Mesenchymal stem cell (in vitro differentiated cells and primary cell): ENCODE measurements at regions not wholly inside any gene's neighbourhood (a gene's known extent, or its start where the extent isn't known, plus 50 kb on each side); places are given as distances from the start of the nearest gene placed in this dataset.

Source experiments
- DNase-seq: peaks from one replicate; pipeline ENCODE4 v3.0.0-alpha.2; 2013
- H2AFZ ChIP-seq: one replicate; pipeline ENCODE4 v1.6.1; 2013; ENCODE audit warnings: low read depth, mild to moderate bottlenecking, control low read depth, inconsistent platforms, low read length, moderate library complexity
- H2AK5ac ChIP-seq: 2 replicates; pipeline ENCODE4 v1.6.1; 2013; ENCODE audit warnings: low read length, moderate library complexity, mild to moderate bottlenecking, inconsistent platforms; ENCODE audit not compliant: severe bottlenecking
- H2BK120ac ChIP-seq: one replicate; pipeline ENCODE4 v1.6.1; 2013; ENCODE audit warnings: low read depth, mild to moderate bottlenecking, inconsistent platforms, low read length, moderate library complexity
- H2BK12ac ChIP-seq, 2 experiments: one replicate each; pipeline ENCODE4 v1.6.1; 2013; ENCODE audit warnings: inconsistent platforms in 2 of 2, low read length in 2 of 2, mild to moderate bottlenecking in 2 of 2, moderate library complexity in 2 of 2, control low read depth in 1 of 2
- H2BK15ac ChIP-seq: one replicate; pipeline ENCODE4 v1.6.1; 2013; ENCODE audit warnings: mild to moderate bottlenecking, low read depth, inconsistent platforms; ENCODE audit not compliant: poor library complexity, severe bottlenecking
- H2BK5ac ChIP-seq: 2 replicates; pipeline ENCODE4 v1.6.1; 2013; ENCODE audit warnings: low read depth, mild to moderate bottlenecking, low read length, control low read depth, inconsistent platforms; ENCODE audit not compliant: poor library complexity, severe bottlenecking
- H3K14ac ChIP-seq, 2 experiments: one replicate each; pipeline ENCODE4 v1.6.1; 2013; ENCODE audit warnings: inconsistent platforms in 2 of 2, low read length in 2 of 2, control low read depth in 1 of 2, mild to moderate bottlenecking in 1 of 2, moderate library complexity in 1 of 2
- H3K18ac ChIP-seq, 2 experiments: one replicate each; pipeline ENCODE4 v1.6.1; 2013; ENCODE audit warnings: inconsistent platforms in 2 of 2, low read length in 2 of 2, control low read depth in 1 of 2, low read depth in 1 of 2, mild to moderate bottlenecking in 1 of 2
- H3K23ac ChIP-seq, 2 experiments: one replicate each; pipeline ENCODE4 v1.6.1; 2013; ENCODE audit warnings: inconsistent platforms in 2 of 2, low read length in 2 of 2, mild to moderate bottlenecking in 2 of 2, moderate library complexity in 2 of 2, control low read depth in 1 of 2
- H3K27ac ChIP-seq: 2 replicates; pipeline ENCODE4 v1.5.1; 2013; ENCODE audit warnings: mild to moderate bottlenecking, moderate library complexity, low read length, control low read depth, inconsistent platforms; ENCODE audit not compliant: poor library complexity, severe bottlenecking
- H3K27me3 ChIP-seq, 2 experiments: 2 replicates each; pipeline versions ENCODE4 v1.6.1 to v1.7.0; 2013; ENCODE audit warnings: low read length in 2 of 2, mild to moderate bottlenecking in 2 of 2, moderate library complexity in 2 of 2, control low read depth in 1 of 2, inconsistent platforms in 1 of 2; ENCODE audit not compliant: control insufficient read depth in 1 of 2, insufficient read depth in 1 of 2
- H3K36me3 ChIP-seq, 2 experiments: 2 replicates each; pipeline versions ENCODE4 v1.6.1 to v1.7.0; 2013; ENCODE audit warnings: low read length in 2 of 2, control low read depth in 1 of 2, inconsistent platforms in 1 of 2, low read depth in 1 of 2, mild to moderate bottlenecking in 1 of 2; ENCODE audit not compliant: insufficient read depth in 2 of 2, control insufficient read depth in 1 of 2
- H3K4ac ChIP-seq, 2 experiments: one replicate each; pipeline ENCODE4 v1.6.1; 2013; ENCODE audit warnings: inconsistent platforms in 2 of 2, low read length in 2 of 2, mild to moderate bottlenecking in 2 of 2, moderate library complexity in 2 of 2, control low read depth in 1 of 2, low read depth in 1 of 2
- H3K4me1 ChIP-seq: 2 replicates; pipeline ENCODE4 v1.6.1; 2013; ENCODE audit warnings: low read depth, low read length, control low read depth; ENCODE audit not compliant: control insufficient read depth, insufficient read depth
- H3K4me2 ChIP-seq: 2 replicates; pipeline ENCODE4 v1.6.1; 2013; ENCODE audit warnings: low read length, mild to moderate bottlenecking, inconsistent platforms; ENCODE audit not compliant: poor library complexity, severe bottlenecking
- H3K4me3 ChIP-seq, 2 experiments: 2 replicates each; pipeline versions ENCODE4 v1.5.1 to v1.7.0; 2013; ENCODE audit warnings: low read length in 2 of 2, mild to moderate bottlenecking in 2 of 2, control low read depth in 1 of 2, low read depth in 1 of 2; ENCODE audit not compliant: insufficient read depth in 1 of 2
- H3K79me1 ChIP-seq: replicated peaks from 2 replicates; pipeline ENCODE4 v1.6.1; 2013; ENCODE audit warnings: mild to moderate bottlenecking, control low read depth, low read length, inconsistent platforms; ENCODE audit not compliant: poor library complexity, severe bottlenecking
- H3K9ac ChIP-seq: 2 replicates; pipeline ENCODE4 v1.7.0; 2013; ENCODE audit warnings: mild to moderate bottlenecking, low read length, moderate library complexity
- H3K9me3 ChIP-seq: 2 replicates; pipeline ENCODE4 v1.7.0; 2013; ENCODE audit warnings: mild to moderate bottlenecking, low read length; ENCODE audit not compliant: control insufficient read depth
- H4K8ac ChIP-seq: one replicate; pipeline ENCODE4 v1.6.1; 2013; ENCODE audit warnings: inconsistent platforms, mild to moderate bottlenecking, low read length, moderate library complexity
- H4K91ac ChIP-seq: one replicate; pipeline ENCODE4 v1.6.1; 2013; ENCODE audit warnings: mild to moderate bottlenecking, low read length, inconsistent platforms
- WGBS: methylation state at CpG from one replicate; pipeline ENCODE4 v1.1.7; 2013; ENCODE audit warnings: mixed read lengths; 5-methylcytosine and 5-hydroxymethylcytosine counted together

DNA sequence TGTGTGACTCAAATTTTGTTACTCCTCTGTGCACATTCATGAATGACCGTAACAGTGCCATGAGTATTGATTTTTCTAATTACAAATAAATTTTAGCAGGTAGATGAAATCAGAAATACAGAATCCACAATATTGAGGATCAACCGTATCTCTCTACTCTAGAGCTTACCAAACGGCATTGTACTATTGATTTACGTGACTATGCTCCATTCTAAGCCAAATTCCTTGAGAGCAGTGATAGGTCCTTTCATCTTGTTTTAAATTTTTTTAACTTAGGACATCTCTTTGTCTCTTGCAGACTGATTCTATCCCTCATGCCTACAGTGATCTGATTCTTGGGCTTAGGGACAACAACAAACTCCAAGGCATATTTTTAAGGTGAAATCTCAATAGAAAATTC, 172.3 kb upstream of the C1QTNF7 start:
- H4K91ac ChIP-seq = no peak overlapping the region
- no peaks in the 10 kb centered on the region for H3K4me1 ChIP-seq
- no peak overlapping the region for H3K4me3 ChIP-seq
- no peak overlapping the region for H3K18ac ChIP-seq
- no peak overlapping the region for H3K9ac ChIP-seq
- H2BK5ac ChIP-seq = no peak overlapping the region
- no peak overlapping the region for H2BK12ac ChIP-seq
- H3K27ac ChIP-seq = no peak overlapping the region
- no peak overlapping the region for H3K4me2 ChIP-seq
- no peak for DNase-seq
- no peaks in the 10 kb centered on the region for H3K79me1 ChIP-seq
- H2BK15ac ChIP-seq = no peak overlapping the region
- H3K9me3 ChIP-seq = no peaks in the 10 kb centered on the region
- no peak overlapping the region for H2AK5ac ChIP-seq
- no peak overlapping the region for H3K14ac ChIP-seq
- H2BK120ac ChIP-seq = no peak overlapping the region
- 40% methylated on average over 3 of the region's 4 CpGs for WGBS
- H3K4ac ChIP-seq = no peak overlapping the region
- H4K8ac ChIP-seq = no peak overlapping the region
- H3K27me3 ChIP-seq = no peaks in the 10 kb centered on the region
- no peak overlapping the region for H2AFZ ChIP-seq
- no peak overlapping the region for H3K23ac ChIP-seq
- H3K36me3 ChIP-seq = no peaks in the 10 kb centered on the region

- no peak overlapping the region for H3K9ac ChIP-seq
- H2BK5ac ChIP-seq = no peak overlapping the region
- H4K8ac ChIP-seq = peak overlapping the region; percentile 13
- H2BK12ac ChIP-seq = no peak overlapping the region
- no peak overlapping the region for H3K18ac ChIP-seq
- no peaks in the 10 kb centered on the region for H3K36me3 ChIP-seq
- H3K4me3 ChIP-seq = no peak overlapping the region
- no peak overlapping the region for H3K4ac ChIP-seq
- H3K23ac ChIP-seq = no peak overlapping the region
- WGBS = 97% methylated on average over 3 of the region's 5 CpGs
- no peak for DNase-seq
- H3K79me1 ChIP-seq = no peaks in the 10 kb centered on the region
- H3K27ac ChIP-seq = no peak overlapping the region
- H2AFZ ChIP-seq = no peak overlapping the region
- no peaks in the 10 kb centered on the region for H3K4me1 ChIP-seq
- no peak overlapping the region for H3K14ac ChIP-seq
- no peak overlapping the region for H2AK5ac ChIP-seq
- no peak overlapping the region for H2BK120ac ChIP-seq
- peaks cover 15% of the 10 kb centered on the region for H3K9me3 ChIP-seq
- H2BK15ac ChIP-seq = no peak overlapping the region
- no peaks in the 10 kb centered on the region for H3K27me3 ChIP-seq
- H4K91ac ChIP-seq = no peak overlapping the region
- H3K4me2 ChIP-seq = no peak overlapping the region
Measured at GRCh38 chr4:15260758-15261157, 167.1 kb upstream of the C1QTNF7 start.

GRCh38 chr4:15262396-15262795, 165.4 kb upstream of the C1QTNF7 start:
- no peak overlapping the region for H4K91ac ChIP-seq
- no peak overlapping the region for H3K18ac ChIP-seq
- no peak overlapping the region for H3K27ac ChIP-seq
- peaks cover 23% of the 10 kb centered on the region for H3K9me3 ChIP-seq
- no peak overlapping the region for H3K4me3 ChIP-seq
- no peak overlapping the region for H2BK5ac ChIP-seq
- H3K36me3 ChIP-seq = no peaks in the 10 kb centered on the region
- no peak overlapping the region for H2BK15ac ChIP-seq
- no peak overlapping the region for H3K4me2 ChIP-seq
- H2BK120ac ChIP-seq = no peak overlapping the region
- H4K8ac ChIP-seq = no peak overlapping the region
- no peak overlapping the region for H3K23ac ChIP-seq
- H3K9ac ChIP-seq = no peak overlapping the region
- DNase-seq = no peak
- H2BK12ac ChIP-seq = no peak overlapping the region
- no peaks in the 10 kb centered on the region for H3K4me1 ChIP-seq
- no peaks in the 10 kb centered on the region for H3K79me1 ChIP-seq
- H3K4ac ChIP-seq = no peak overlapping the region
- H3K14ac ChIP-seq = no peak overlapping the region
- H3K27me3 ChIP-seq = no peaks in the 10 kb centered on the region
- H2AFZ ChIP-seq = no peak overlapping the region
- no peak overlapping the region for H2AK5ac ChIP-seq

DNA sequence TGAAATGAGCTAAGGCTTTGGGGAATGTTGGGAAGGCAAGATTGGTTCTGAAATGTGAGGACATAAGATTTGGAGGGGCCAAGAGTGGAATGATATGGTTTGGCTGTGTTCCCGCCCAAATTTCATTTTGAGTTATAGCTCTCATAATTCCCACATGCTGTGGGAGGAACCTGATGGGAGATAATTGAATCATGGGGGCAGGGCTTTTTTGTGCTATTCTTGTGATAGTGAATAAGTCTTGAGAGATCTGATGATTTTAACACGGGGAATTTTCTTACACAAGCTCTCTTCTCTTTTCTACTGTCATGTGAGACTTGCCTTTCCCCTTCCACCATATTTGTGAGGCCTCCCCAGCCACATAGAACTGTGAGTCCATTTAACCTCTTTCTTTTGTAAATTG, 157.6 kb upstream of the C1QTNF7 start:
- Histone ChIP-seq H3K14ac (no peak overlapping the region), H3K4me1 (no peaks in the 10 kb centered on the region), H4K91ac (no peak overlapping the region), H3K9me3 (peaks cover 17% of the 10 kb centered on the region), H3K4me3 (no peak overlapping the region), H3K9ac (no peak overlapping the region), H3K36me3 (no peaks in the 10 kb centered on the region), H3K27ac (no peak overlapping the region), H4K8ac (no peak overlapping the region), H2BK15ac (no peak overlapping the region), H3K27me3 (no peaks in the 10 kb centered on the region), H3K79me1 (no peaks in the 10 kb centered on the region), H2BK5ac (no peak overlapping the region), H3K23ac (no peak overlapping the region), H2AFZ (no peak overlapping the region), H3K18ac (no peak overlapping the region), H2BK120ac (no peak overlapping the region), H3K4me2 (no peak overlapping the region), H3K4ac (no peak overlapping the region), H2AK5ac (no peak overlapping the region), H2BK12ac (no peak overlapping the region)
- DNase-seq = no peak
- 100% methylated on average over 2 of the region's 2 CpGs for WGBS
